A549 (cell line): ENCODE measurements at regions not wholly inside any gene's neighbourhood (a gene's known extent, or its start where the extent isn't known, plus 50 kb on each side); places are given as distances from the start of the nearest gene placed in this dataset.

ENCODE experiments used
- ATAC-seq, 2 experiments: fragments of 200-7000 bp in 1 of 2; fragments of >200 bp in 1 of 2; cut with Nextera tagmentation in 1 of 2; cut with Tn5 transposase in 1 of 2; 3 replicates each; pipeline versions ENCODE4 v1.8.0 to v1.9.1; 2018 to 2020; ENCODE audit warnings: mild to moderate bottlenecking in 1 of 2, moderate library complexity in 1 of 2
- CTCF ChIA-PET: fragments of 300-600 bp; sonication (Branson Sonifier 250); formaldehyde crosslinking; extraction: SDS; loops from one replicate; lab custom pipeline; 2021; ENCODE audit warnings: antibody characterized with exemption, inconsistent platforms; lab: Yijun Ruan, JAX
- POLR2A ChIA-PET: fragments of 350-600 bp; formaldehyde crosslinking; extraction: SDS; loops from one replicate; lab custom pipeline; 2021; ENCODE audit warnings: antibody characterized with exemption, inconsistent platforms; lab: Yijun Ruan, JAX
- DNase-seq, 2 experiments: peaks; one replicate each; pipeline versions ENCODE4 v3.0.0 to v3.0.0-alpha.2; 2011 to 2016; ENCODE audit warnings: low read depth in 1 of 2, low spot score in 1 of 2
- FAIRE-seq: peaks from 2 replicates; lab custom pipeline; 2011; peaks lifted over from hg19 to GRCh38; lab: Jason Lieb, UNC
- H3K27ac ChIP-seq, 2 experiments: fragments of >200 bp; sonication (Bioruptor Twin); formaldehyde crosslinking; 3 replicates each; pipeline ENCODE4 v1.5.1; 2016 to 2017
- H3K4me1 ChIP-seq: fragments of >200 bp; sonication (Bioruptor Twin); formaldehyde crosslinking; 3 replicates; pipeline ENCODE4 v1.6.1; 2016
- H3K4me2 ChIP-seq: fragments of >200 bp; sonication (Bioruptor Twin); formaldehyde crosslinking; 3 replicates; pipeline ENCODE4 v1.6.1; 2016
- H3K4me3 ChIP-seq: fragments of >200 bp; sonication (Bioruptor Twin); formaldehyde crosslinking; 3 replicates; pipeline ENCODE4 v1.5.1; 2016
- H3K9me3 ChIP-seq: fragments of >200 bp; sonication (Bioruptor Twin); formaldehyde crosslinking; 3 replicates; pipeline ENCODE4 v1.6.1; 2016
- ATOH8 ChIP-seq: fragments of 250-450 bp; sonication (Bioruptor Pico); IDR thresholded peaks from 2 replicates; pipeline ENCODE4 v1.5.0; 2020; ENCODE audit warnings: low read depth, mild to moderate bottlenecking, moderate library complexity
- BHLHE40 ChIP-seq: IDR thresholded peaks from 2 replicates; pipeline ENCODE4 v1.6.1; 2012; ENCODE audit warnings: low read depth, low read length, inconsistent platforms
- CTCF ChIP-seq: fragments of >200 bp; sonication (Bioruptor Twin); formaldehyde crosslinking; IDR thresholded peaks from 3 replicates; pipeline ENCODE4 v1.5.1; 2016
- ESRRA ChIP-seq: fragments of 150-350 bp; IDR thresholded peaks from 2 replicates; pipeline ENCODE4 v1.6.1; 2014; ENCODE audit warnings: mild to moderate bottlenecking, low read length, borderline replicate concordance
- HMGXB4 ChIP-seq: fragments of 250-450 bp; sonication (Bioruptor Pico); IDR thresholded peaks from 2 replicates; pipeline ENCODE4 v1.5.0; 2021; ENCODE audit warnings: mild to moderate bottlenecking, moderate library complexity, borderline replicate concordance
- MYC ChIP-seq: IDR thresholded peaks from 2 replicates; pipeline ENCODE4 v1.6.1; 2012; ENCODE audit warnings: mild to moderate bottlenecking, inconsistent platforms, low read length, improper control_type of control experiment, borderline replicate concordance
- POLR2AphosphoS2 ChIP-seq: conservative IDR thresholded peaks from 2 replicates; pipeline ENCODE4 v1.6.1; 2012; ENCODE audit warnings: low read length, improper control_type of control experiment, inconsistent platforms
- RAD21 ChIP-seq, 2 experiments: fragments of >200 bp in 1 of 2; sonication (Bioruptor Twin) in 1 of 2; formaldehyde crosslinking in 1 of 2; IDR thresholded peaks in 1 of 2; conservative IDR thresholded peaks in 1 of 2; 2 replicates in 1 of 2; 3 replicates in 1 of 2; pipeline ENCODE4 v1.6.1; 2012 to 2018; ENCODE audit warnings: inconsistent platforms in 1 of 2
- SMC3 ChIP-seq: fragments of >200 bp; sonication (Bioruptor Twin); formaldehyde crosslinking; IDR thresholded peaks from 3 replicates; pipeline ENCODE4 v1.6.1; 2018; ENCODE audit warnings: inconsistent platforms
- SREBF2 ChIP-seq: fragments of 450-650 bp; IDR thresholded peaks from 2 replicates; pipeline ENCODE4 v1.6.1; 2014; ENCODE audit warnings: mild to moderate bottlenecking, moderate library complexity
- WGBS: methylation state at CpG from one replicate; pipeline ENCODE4 v1.1.6; 2017; ENCODE audit errors: missing lambda C conversion rate; 5-methylcytosine and 5-hydroxymethylcytosine counted together
- small RNA-seq, 6 experiments: library from RNA; depleted of rRNA; stranded (forward); fragments of <200 nt; gene quantifications; one replicate each; pipeline ENCODE3, GENCODE V24; 2012
- TF ChIP-seq, protein P1 (sequence below): fragments of 150-350 bp; IDR thresholded peaks from 2 replicates; pipeline ENCODE4 v1.6.1; 2014; ENCODE audit warnings: low read depth, mild to moderate bottlenecking, low read length
- TF ChIP-seq, protein P2 (sequence below): IDR thresholded peaks from 2 replicates; pipeline ENCODE4 v1.6.1; 2012; ENCODE audit warnings: low read depth, borderline replicate concordance
- TF ChIP-seq, protein P3 (sequence below): IDR thresholded peaks from 2 replicates; pipeline ENCODE4 v1.6.1; 2012

DNA sequence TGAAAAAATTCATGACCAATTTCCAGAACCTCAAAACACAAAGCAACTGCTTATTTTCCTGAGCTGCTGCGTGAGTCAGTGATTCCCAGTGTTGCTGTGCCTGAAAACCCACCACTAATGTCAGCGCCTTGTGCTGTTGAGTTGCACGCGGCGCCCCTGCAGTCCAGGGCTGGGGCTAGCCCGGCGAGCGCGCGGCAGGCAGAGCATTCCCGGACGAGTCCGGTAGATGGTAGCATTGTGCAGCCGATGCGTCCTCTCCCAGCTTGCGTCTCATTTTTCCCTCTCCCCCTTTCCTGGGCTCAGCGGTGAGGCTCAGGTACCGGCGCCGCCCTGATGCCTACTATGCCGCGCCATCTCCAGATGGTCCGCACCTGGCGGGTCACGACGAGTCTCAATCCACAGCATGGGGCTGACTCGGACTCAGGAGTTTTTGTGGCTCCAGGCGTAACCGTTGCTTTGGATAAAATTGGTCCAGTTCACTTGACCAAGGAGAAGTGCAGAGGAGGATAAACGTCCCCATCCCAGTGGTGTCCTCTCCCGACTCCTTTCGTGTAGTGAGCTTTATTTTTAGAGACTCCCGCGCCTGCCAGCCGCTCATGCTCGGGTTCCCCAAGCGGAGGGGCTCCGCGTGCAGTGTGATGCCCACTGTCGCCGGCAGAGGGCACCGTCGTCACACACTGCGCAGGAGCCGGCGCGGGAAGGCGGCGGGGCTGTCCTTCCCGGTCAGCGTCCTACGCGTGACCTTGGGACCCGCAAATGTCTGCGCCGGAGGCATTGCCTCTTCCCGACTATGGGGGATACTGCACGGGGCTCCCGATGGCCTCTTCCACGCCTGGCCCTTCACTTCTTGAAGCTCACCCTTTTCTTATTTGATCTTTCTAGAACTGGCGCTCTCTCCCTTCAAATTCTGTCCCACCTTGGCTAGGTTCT, 53.6 kb upstream of the IGFBP7 start:
- DNase-seq (peak; percentile 38 to 78), FAIRE-seq (no peak), ATAC-seq (peak; percentile 94 to 99)
- CTCF ChIA-PET = interaction anchor here (0.6 to 5.8 kb wide), 71 partner anchors 8 to 1563 kb away, joined by 3 to 60 read pairs (median 4); partner anchors contain the start of genes IGFBP7 and NOA1
- WGBS = 3% methylated on average over 39 of the region's 61 CpGs
- Histone ChIP-seq H3K9me3 (no peaks in the 10 kb centered on the region), H3K27ac (peak overlapping the region; percentile 87 to 94), H3K4me2 (peak overlapping the region; percentile 91), H3K4me1 (no peaks in the 10 kb centered on the region), H3K4me3 (peak overlapping the region; percentile 61)
- TF ChIP-seq CTCF = peak; percentile 66
- no peak for TF ChIP-seq BHLHE40
- peak; percentile 73 to 77 for TF ChIP-seq RAD21 (conservative IDR thresholded peaks at IDR 0.05 in 1 of 2, IDR thresholded peaks at IDR 0.05 in 1 of 2)
- no peak for TF ChIP-seq SREBF2
- peak; percentile 51 for TF ChIP-seq SMC3
- TF ChIP-seq, protein P1, sequence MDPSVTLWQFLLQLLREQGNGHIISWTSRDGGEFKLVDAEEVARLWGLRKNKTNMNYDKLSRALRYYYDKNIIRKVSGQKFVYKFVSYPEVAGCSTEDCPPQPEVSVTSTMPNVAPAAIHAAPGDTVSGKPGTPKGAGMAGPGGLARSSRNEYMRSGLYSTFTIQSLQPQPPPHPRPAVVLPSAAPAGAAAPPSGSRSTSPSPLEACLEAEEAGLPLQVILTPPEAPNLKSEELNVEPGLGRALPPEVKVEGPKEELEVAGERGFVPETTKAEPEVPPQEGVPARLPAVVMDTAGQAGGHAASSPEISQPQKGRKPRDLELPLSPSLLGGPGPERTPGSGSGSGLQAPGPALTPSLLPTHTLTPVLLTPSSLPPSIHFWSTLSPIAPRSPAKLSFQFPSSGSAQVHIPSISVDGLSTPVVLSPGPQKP = no peak
- TF ChIP-seq ESRRA = peak; percentile 80; the same call in 1 of the 2 replicates
- TF ChIP-seq, protein P2, sequence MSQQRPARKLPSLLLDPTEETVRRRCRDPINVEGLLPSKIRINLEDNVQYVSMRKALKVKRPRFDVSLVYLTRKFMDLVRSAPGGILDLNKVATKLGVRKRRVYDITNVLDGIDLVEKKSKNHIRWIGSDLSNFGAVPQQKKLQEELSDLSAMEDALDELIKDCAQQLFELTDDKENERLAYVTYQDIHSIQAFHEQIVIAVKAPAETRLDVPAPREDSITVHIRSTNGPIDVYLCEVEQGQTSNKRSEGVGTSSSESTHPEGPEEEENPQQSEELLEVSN = peak; percentile 74
- TF ChIP-seq, protein P3, sequence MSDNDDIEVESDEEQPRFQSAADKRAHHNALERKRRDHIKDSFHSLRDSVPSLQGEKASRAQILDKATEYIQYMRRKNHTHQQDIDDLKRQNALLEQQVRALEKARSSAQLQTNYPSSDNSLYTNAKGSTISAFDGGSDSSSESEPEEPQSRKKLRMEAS = peak; percentile 74
- 0 out of 2 replicates have a peak, but pooled peaks have one; percentile 15 for TF ChIP-seq MYC
- POLR2A ChIA-PET = no interaction called here

DNA sequence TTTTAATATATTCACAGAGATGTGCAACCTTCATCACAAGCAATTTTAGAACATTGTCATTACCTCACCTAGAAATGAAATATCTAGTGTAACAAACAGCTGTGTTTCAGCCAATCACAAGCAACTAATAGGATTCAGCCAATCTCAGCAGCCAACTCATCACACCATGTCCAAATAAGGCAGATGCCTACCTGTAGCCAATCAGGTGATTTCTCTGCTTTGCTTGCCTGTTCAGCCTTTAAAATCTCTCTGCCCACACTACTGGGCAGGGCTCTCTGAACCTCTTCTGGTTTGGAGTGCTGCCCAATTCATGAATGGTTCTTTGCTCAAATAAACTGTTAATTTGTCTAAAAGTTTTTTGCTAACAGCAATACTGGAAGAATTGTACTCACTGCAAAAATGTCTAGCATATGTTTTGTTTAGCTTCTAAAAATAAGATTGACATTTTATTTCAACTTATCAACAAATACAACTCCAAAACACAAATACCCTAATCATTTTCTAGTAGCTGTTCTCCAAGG, 52.4 kb upstream of the IGFBP7 start:
- FAIRE-seq = no peak

More for the DNA sequence above, 52.4 kb upstream of the IGFBP7 start:
- Histone ChIP-seq H3K4me2 (no peak overlapping the region), H3K4me3 (no peak overlapping the region), H3K27ac (no peak overlapping the region), H3K9me3 (no peaks in the 10 kb centered on the region), H3K4me1 (peaks cover 5% of the 10 kb centered on the region; the same call in 1 of the 3 replicates)
- no peak for DNase-seq
- ChIA-PET POLR2A (no interaction called here), CTCF (interaction anchor here (0.7 to 5.8 kb wide), 26 partner anchors 9 to 266 kb away, joined by 3 to 60 read pairs (median 6); no protein-coding TSS in a partner anchor)
- no peak for ATAC-seq
- TF ChIP-seq MYC (no peak), POLR2AphosphoS2 (no peak), HMGXB4 (CRISPR knock-in tag) (no peak), ATOH8 (CRISPR knock-in tag) (no peak)

Small RNA genes lying in the stretch of these regions (small RNA-seq; reads per million reads assigned to genes)
- gene SRIP1 = 0 reads per million in 6 experiments
